HG03565 (cell line): ENCODE measurements at regions not wholly inside any gene's neighbourhood (a gene's known extent, or its start where the extent isn't known, plus 50 kb on each side); places are given as distances from the start of the nearest gene placed in this dataset.

Experiments
- ATAC-seq: cut with Tn5 transposase; IDR thresholded peaks from one replicate; pipeline ENCODE4 v1.9.1; 2021; ENCODE audit warnings: mild to moderate bottlenecking, moderate library complexity; ENCODE audit not compliant: unreplicated experiment

GRCh38 chr5:23372177-23372576, 135.2 kb upstream of the PRDM9 start:
- ATAC-seq, result no peak

GRCh38 chr5:23368393-23368792, 139.0 kb upstream of the PRDM9 start:
- no peak for ATAC-seq

- no peak for ATAC-seq
Measured at GRCh38 chr5:23367874-23368273, 139.5 kb upstream of the PRDM9 start.

GRCh38 chr5:23353286-23353685, 154.1 kb upstream of the PRDM9 start:
- ATAC-seq, result no peak

- no peak for ATAC-seq
Measured at GRCh38 chr5:23352446-23352845, 155.0 kb upstream of the PRDM9 start.

GRCh38 chr5:23343121-23343520, 164.3 kb upstream of the PRDM9 start:
- ATAC-seq, result no peak

- no peak for ATAC-seq
Measured at GRCh38 chr5:23332650-23333251, 174.7 kb upstream of the PRDM9 start.

GRCh38 chr5:23330726-23331125, 176.7 kb upstream of the PRDM9 start:
- no peak for ATAC-seq

GRCh38 chr5:23319901-23320300, 187.5 kb upstream of the PRDM9 start:
- ATAC-seq, result no peak

GRCh38 chr5:23318960-23319359, 188.4 kb upstream of the PRDM9 start:
- no peak for ATAC-seq

- ATAC-seq, result no peak
Measured at GRCh38 chr5:23318166-23318565, 189.2 kb upstream of the PRDM9 start.

GRCh38 chr5:23316060-23316591, 191.3 kb upstream of the PRDM9 start:
- ATAC-seq, result no peak

- ATAC-seq, result no peak
Measured at GRCh38 chr5:23314827-23315226, 192.6 kb upstream of the PRDM9 start.

GRCh38 chr5:23305055-23305454, 202.4 kb upstream of the PRDM9 start:
- no peak for ATAC-seq

GRCh38 chr5:23303836-23304235, 203.6 kb upstream of the PRDM9 start:
- ATAC-seq, result no peak

- no peak for ATAC-seq
Measured at GRCh38 chr5:23303435-23303834, 204.0 kb upstream of the PRDM9 start.

- ATAC-seq, result no peak
Measured at GRCh38 chr5:23302438-23302837, 205.0 kb upstream of the PRDM9 start.

- no peak for ATAC-seq
Measured at GRCh38 chr5:23289162-23289561, 218.2 kb upstream of the PRDM9 start.

- no peak for ATAC-seq
Measured at GRCh38 chr5:23284656-23285055, 222.8 kb upstream of the PRDM9 start.

- ATAC-seq, result no peak
Measured at GRCh38 chr5:23274171-23274570, 233.2 kb upstream of the PRDM9 start.

GRCh38 chr5:23269981-23270380, 237.4 kb upstream of the PRDM9 start:
- ATAC-seq, result no peak

GRCh38 chr5:23268136-23268535, 239.3 kb upstream of the PRDM9 start:
- no peak for ATAC-seq

- ATAC-seq, result no peak
Measured at GRCh38 chr5:23260621-23261020, 246.8 kb upstream of the PRDM9 start.
